Body of pancreas (tissue), 4 donors: ENCODE measurements at regions not wholly inside any gene's neighbourhood (a gene's known extent, or its start where the extent isn't known, plus 50 kb on each side); places are given as distances from the start of the nearest gene placed in this dataset.

ENCODE experiments used
- ATAC-seq: fragments of 150-250 bp; one replicate; pipeline ENCODE4 v1.9.1; 2016
- DNase-seq, 4 donors: peaks; one replicate each; pipeline ENCODE4 v3.0.0-alpha.2; 2019
- H3K27ac ChIP-seq, 4 donors: fragments of 200-600 bp; sonication (generic); 1 replicate in 3 of 4; 2 replicates in 1 of 4; pipeline versions ENCODE4 v1.5.1 to v1.6.1; 2016 to 2019; ENCODE audit warnings: mild to moderate bottlenecking in 1 of 4, mixed read lengths in 1 of 4, moderate library complexity in 1 of 4
- H3K27me3 ChIP-seq, 2 donors: fragments of 200-600 bp; sonication (generic); one replicate each; pipeline ENCODE4 v1.6.0; 2016; ENCODE audit warnings: mild to moderate bottlenecking in 1 of 2
- H3K36me3 ChIP-seq, 2 donors: fragments of 200-600 bp; sonication (generic); replicated peaks in 1 of 2; 2 replicates each; pipeline ENCODE4 v1.5.1; 2016; ENCODE audit warnings: low read depth in 2 of 2; ENCODE audit not compliant: insufficient read depth in 1 of 2
- H3K4me1 ChIP-seq: fragments of 200-600 bp; sonication (generic); one replicate; pipeline ENCODE4 v1.6.0; 2016
- H3K4me3 ChIP-seq, 2 donors: fragments of 200-600 bp; sonication (generic); 1 replicate in 1 of 2; 2 replicates in 1 of 2; pipeline ENCODE4 v1.5.1; 2016 to 2019
- H3K9me3 ChIP-seq, 3 donors: fragments of 200-600 bp; sonication (generic); 1 replicate in 2 of 3; 2 replicates in 1 of 3; pipeline ENCODE4 v1.5.1; 2016
- POLR2A ChIP-seq, 3 donors: fragments of 450-650 bp; IDR thresholded peaks; one replicate each; pipeline ENCODE4 v1.6.1; 2016; ENCODE audit warnings: antibody characterized with exemption in 3 of 3, mild to moderate bottlenecking in 2 of 3
- WGBS, 2 donors: methylation state at CpG; one replicate each; pipeline ENCODE4 v1.1.5; 2017; 5-methylcytosine and 5-hydroxymethylcytosine counted together
- intact Hi-C: fragments of 100-400 bp; cut with DNase I; formaldehyde crosslinking; loops from one replicate; pipeline ENCODE4 v1.15.1; 2023
- TF ChIP-seq, protein P1 (sequence below), 7 experiments: fragments of 450-650 bp in 4 of 7; fragments of 200-600 bp in 3 of 7; sonication (generic) in 3 of 7; IDR thresholded peaks; one replicate each; pipeline ENCODE4 v1.5.1; 2016 to 2019; ENCODE audit warnings: antibody characterized with exemption in 7 of 7

- no peaks in the 10 kb centered on the region for H3K4me1 ChIP-seq
- no peaks in the 10 kb centered on the region for H3K9me3 ChIP-seq
- no peak for ATAC-seq
- H3K27ac ChIP-seq, result no peak overlapping the region
- 56 to 69% methylated on average over 5 of the region's 5 CpGs for WGBS, 2 donors
- TF ChIP-seq, protein P1, sequence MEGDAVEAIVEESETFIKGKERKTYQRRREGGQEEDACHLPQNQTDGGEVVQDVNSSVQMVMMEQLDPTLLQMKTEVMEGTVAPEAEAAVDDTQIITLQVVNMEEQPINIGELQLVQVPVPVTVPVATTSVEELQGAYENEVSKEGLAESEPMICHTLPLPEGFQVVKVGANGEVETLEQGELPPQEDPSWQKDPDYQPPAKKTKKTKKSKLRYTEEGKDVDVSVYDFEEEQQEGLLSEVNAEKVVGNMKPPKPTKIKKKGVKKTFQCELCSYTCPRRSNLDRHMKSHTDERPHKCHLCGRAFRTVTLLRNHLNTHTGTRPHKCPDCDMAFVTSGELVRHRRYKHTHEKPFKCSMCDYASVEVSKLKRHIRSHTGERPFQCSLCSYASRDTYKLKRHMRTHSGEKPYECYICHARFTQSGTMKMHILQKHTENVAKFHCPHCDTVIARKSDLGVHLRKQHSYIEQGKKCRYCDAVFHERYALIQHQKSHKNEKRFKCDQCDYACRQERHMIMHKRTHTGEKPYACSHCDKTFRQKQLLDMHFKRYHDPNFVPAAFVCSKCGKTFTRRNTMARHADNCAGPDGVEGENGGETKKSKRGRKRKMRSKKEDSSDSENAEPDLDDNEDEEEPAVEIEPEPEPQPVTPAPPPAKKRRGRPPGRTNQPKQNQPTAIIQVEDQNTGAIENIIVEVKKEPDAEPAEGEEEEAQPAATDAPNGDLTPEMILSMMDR (IDR thresholded peaks at IDR 0.05), result no peak
- TF ChIP-seq POLR2A (IDR thresholded peaks at IDR 0.05), result no peak
- no peak for DNase-seq
- H3K4me3 ChIP-seq, result no peak overlapping the region
- intact Hi-C loops, result no loop called here
- H3K27me3 ChIP-seq, result no peaks in the 10 kb centered on the region
- no peaks in the 10 kb centered on the region for H3K36me3 ChIP-seq
Measured at GRCh38 chr19:31979362-31979761, 366.0 kb upstream of the ZNF507 start.

DNA sequence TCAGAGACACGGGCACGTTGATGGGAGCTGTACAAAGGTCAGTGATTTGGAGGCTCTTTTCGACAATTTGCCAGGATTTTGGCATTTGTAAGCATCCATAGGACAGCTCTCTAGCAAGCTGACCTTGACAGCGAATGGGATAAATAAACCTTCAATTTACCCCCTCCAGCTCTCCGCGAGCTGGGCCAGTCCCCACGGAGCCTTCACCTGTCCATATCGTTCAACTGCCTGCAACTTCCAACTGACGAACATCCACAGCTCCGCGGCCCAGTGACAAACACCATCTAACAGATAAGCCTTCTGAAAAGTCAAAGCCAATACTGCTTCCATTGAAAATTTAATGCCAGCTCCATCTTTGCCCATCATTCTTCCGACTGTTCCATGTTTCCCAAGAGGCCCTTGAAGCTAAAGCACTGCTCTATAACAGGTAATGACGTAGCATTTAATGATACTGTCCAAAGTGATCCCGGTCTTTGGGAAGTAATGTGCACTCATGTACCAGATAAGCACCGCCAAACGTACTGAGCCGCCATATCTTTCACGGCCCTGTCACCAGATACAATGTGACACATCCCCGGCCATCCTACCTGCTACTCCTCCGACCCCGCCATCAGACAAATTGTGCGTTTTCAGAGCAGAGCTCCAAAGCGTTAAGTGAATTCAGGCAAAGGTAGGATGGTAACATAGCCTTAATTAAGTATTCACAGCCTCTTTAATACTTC, 365.3 kb upstream of the ZNF507 start:
- H3K27me3 ChIP-seq, result no peaks in the 10 kb centered on the region
- peaks cover 0 to 3% (median 0%) of the 10 kb centered on the region in 3 donors for H3K9me3 ChIP-seq
- no peak for ATAC-seq
- H3K27ac ChIP-seq, result no peak overlapping the region
- intact Hi-C loops, result no loop called here
- no peak for DNase-seq
- H3K36me3 ChIP-seq, result no peaks in the 10 kb centered on the region
- 70 to 77% methylated on average over 23 of the region's 23 CpGs for WGBS, 2 donors
- TF ChIP-seq, protein P1 (IDR thresholded peaks at IDR 0.05), result no peak
- TF ChIP-seq POLR2A (IDR thresholded peaks at IDR 0.05), result no peak
- H3K4me1 ChIP-seq, result no peaks in the 10 kb centered on the region
- H3K4me3 ChIP-seq, result no peak overlapping the region

GRCh38 chr19:31980796-31981195, 364.6 kb upstream of the ZNF507 start:
- 75 to 78% methylated on average over 5 of the region's 5 CpGs for WGBS, 2 donors
- Histone ChIP-seq H3K4me1 (no peaks in the 10 kb centered on the region), H3K4me3 (no peak overlapping the region), H3K27me3 (no peaks in the 10 kb centered on the region), H3K9me3 (peaks cover 0 to 8% (median 0%) of the 10 kb centered on the region in 3 donors), H3K36me3 (no peaks in the 10 kb centered on the region), H3K27ac (no peak overlapping the region)
- ATAC-seq, result no peak
- no peak for DNase-seq
- intact Hi-C loops, result no loop called here
- TF ChIP-seq, protein P1 (IDR thresholded peaks at IDR 0.05), result no peak
- TF ChIP-seq POLR2A (IDR thresholded peaks at IDR 0.05), result no peak

DNA sequence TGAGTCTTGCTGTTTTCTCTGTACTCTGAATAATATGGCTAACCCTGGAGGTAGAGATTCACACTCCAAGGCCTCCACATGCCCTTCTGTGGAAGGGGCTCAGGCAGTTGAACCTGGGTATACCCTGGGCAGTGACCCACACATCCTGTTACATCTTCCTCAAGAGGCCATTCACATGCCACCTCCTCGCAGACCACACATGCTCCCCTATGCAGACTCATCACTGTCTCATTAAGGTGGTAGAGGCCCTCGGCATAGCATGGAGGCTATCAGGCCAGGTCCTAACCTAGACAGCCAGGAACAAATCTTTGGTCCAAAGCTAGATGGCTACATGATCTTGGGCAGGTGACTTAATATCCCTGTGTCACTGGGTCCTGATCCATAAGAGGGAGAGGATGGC, 363.9 kb upstream of the ZNF507 start:
- 60 to 67% methylated on average over 1 to 2 of the region's 2 CpGs for WGBS, 2 donors
- ATAC-seq (no peak), DNase-seq (no peak)
- intact Hi-C loops, result no loop called here
- TF ChIP-seq, protein P1 (IDR thresholded peaks at IDR 0.05), result no peak
- TF ChIP-seq POLR2A (IDR thresholded peaks at IDR 0.05), result no peak
- H3K4me1 ChIP-seq, result no peaks in the 10 kb centered on the region
- H3K36me3 ChIP-seq, result no peaks in the 10 kb centered on the region
- H3K4me3 ChIP-seq, result no peak overlapping the region
- H3K9me3 ChIP-seq, result peaks cover 0 to 8% (median 0%) of the 10 kb centered on the region in 3 donors
- H3K27ac ChIP-seq, result no peak overlapping the region
- H3K27me3 ChIP-seq, result no peaks in the 10 kb centered on the region

DNA sequence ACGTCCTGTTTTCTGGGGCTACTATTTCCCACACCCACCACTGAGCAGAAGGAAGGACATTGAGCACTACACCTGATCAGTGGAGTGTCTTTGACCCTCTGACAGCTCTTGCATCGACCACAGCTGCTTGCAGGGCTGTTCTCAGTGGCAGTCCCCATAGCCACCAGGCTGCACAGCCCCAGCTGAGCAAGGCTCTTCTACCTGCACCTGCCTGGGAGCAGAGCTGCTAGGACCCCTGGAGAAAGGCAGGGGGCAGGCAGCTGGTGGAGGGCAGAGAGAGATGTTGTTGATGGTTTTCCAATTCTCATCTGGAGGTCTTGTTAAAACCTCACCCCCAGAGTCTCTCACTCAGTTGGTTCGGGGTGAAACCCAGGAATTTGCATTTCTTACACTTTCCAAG, 361.8 kb upstream of the ZNF507 start:
- ATAC-seq, result no peak
- intact Hi-C loops, result no loop called here
- Histone ChIP-seq H3K27ac (no peak overlapping the region), H3K36me3 (no peaks in the 10 kb centered on the region), H3K4me3 (no peak overlapping the region), H3K27me3 (no peaks in the 10 kb centered on the region), H3K9me3 (peaks cover 0 to 8% (median 0%) of the 10 kb centered on the region in 3 donors), H3K4me1 (no peaks in the 10 kb centered on the region)
- TF ChIP-seq, protein P1 (IDR thresholded peaks at IDR 0.05), result no peak
- no peak for TF ChIP-seq POLR2A (IDR thresholded peaks at IDR 0.05)
- DNase-seq, result no peak
- WGBS, 2 donors, result 29 to 40% methylated on average over 3 of the region's 3 CpGs
